Fibroblast of peridontal ligament (primary cell): ENCODE measurements at regions not wholly inside any gene's neighbourhood (a gene's known extent, or its start where the extent isn't known, plus 50 kb on each side); places are given as distances from the start of the nearest gene placed in this dataset.

Experiments used
- DNase-seq: peaks from one replicate; pipeline ENCODE4 v3.0.0-alpha.2; 2010; ENCODE audit errors: extremely low read depth

- no peak for DNase-seq
These were observed 163.2 kb downstream of the SLC28A3 start for GRCh38 chr9:84177407-84177806.

- no peak for DNase-seq
These were observed 161.0 kb downstream of the SLC28A3 start for GRCh38 chr9:84179531-84179930.

- peak; percentile 41 for DNase-seq
These were observed 153.5 kb downstream of the SLC28A3 start for GRCh38 chr9:84187090-84187489.

GRCh38 chr9:84189904-84190303, 150.7 kb downstream of the SLC28A3 start:
- no peak for DNase-seq

- no peak for DNase-seq
These were observed 150.1 kb downstream of the SLC28A3 start for GRCh38 chr9:84190411-84190810.

- DNase-seq: no peak
These were observed 133.7 kb downstream of the SLC28A3 start for GRCh38 chr9:84206801-84207370.

GRCh38 chr9:84207491-84207951, 133.0 kb downstream of the SLC28A3 start:
- DNase-seq: peak; percentile 7

GRCh38 chr9:84212246-84212645, 128.3 kb downstream of the SLC28A3 start:
- DNase-seq: no peak

- DNase-seq: no peak
These were observed 127.6 kb downstream of the SLC28A3 start for GRCh38 chr9:84212982-84213381.

GRCh38 chr9:84216151-84216550, 124.4 kb downstream of the SLC28A3 start:
- DNase-seq: no peak

GRCh38 chr9:84218322-84218721, 122.2 kb downstream of the SLC28A3 start:
- no peak for DNase-seq

GRCh38 chr9:84224246-84224645, 116.3 kb downstream of the SLC28A3 start:
- no peak for DNase-seq
